ENCODE measurements at regions not wholly inside any gene's neighbourhood (a gene's known extent, or its start where the extent isn't known, plus 50 kb on each side); places are given as distances from the start of the nearest gene placed in this dataset.

DNA sequence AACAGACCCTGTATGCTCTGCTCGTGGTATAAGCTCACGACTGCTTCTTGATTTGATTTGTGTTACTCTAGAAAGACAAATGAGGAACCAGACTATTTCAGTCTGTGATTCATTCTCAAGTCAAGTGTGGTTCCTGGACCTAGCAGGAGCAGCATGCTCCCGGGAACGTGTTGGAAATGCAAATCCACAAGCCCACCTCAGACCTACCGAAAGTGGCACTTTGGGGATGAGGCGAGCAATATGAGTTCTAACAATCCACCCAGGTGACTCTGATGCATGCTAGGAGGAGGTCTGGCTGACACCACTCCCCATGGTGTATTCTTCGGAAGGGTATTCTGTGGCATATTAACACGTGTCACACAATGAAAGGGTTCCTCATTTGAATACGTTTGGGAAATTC lies 59.5 kb upstream of the TMX1 start:
- 16% methylated on average over 4 of the region's 9 CpGs for WGBS (ENCODE audit: insufficient coverage)
- H3K4me3 Mint-ChIP-seq: peak overlapping the region; percentile 31

DNA sequence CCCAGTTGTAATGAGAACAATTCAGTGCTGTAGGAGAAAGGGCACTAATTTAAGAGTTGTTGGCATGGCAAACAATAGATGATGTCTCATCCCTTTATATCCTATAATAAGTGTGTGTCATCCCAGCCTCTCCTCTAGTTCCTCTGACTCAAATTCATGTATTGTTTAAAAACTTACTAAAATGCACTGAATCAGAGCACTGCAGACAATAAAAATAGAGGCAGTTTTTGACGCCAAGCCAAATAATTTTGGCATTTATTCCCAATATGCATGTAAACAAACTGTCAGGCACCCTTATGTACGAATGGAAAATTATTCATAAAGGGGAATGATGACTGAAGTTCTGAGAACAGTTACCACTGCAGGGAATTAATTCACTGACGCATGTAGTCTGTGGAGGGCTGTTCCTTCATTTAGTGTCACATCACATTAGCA lies 57.9 kb upstream of the TMX1 start:
- Histone ChIP-seq H3K9me3 (ENCODE audit: control extremely low read depth in 1 of 3, control insufficient read depth in 2 of 3, insufficient read depth in 1 of 3, low read length in 2 of 3) (no peaks in the 10 kb centered on the region), H2AFZ (ENCODE audit: insufficient read depth, low read depth, low read length, poor library complexity, severe bottlenecking) (no peak overlapping the region), H3K79me2 (ENCODE audit: control insufficient read depth, insufficient read depth, low read length) (no peaks in the 10 kb centered on the region), H3K9ac (ENCODE audit: low read length) (no peak overlapping the region), H3K27me3 (replicated peaks in 1 of 4; ENCODE audit: control extremely low read depth in 1 of 4, control insufficient read depth in 3 of 4, insufficient read depth in 4 of 4, low read length in 3 of 4) (no peaks in the 10 kb centered on the region), H4K20me1 (ENCODE audit: control insufficient read depth, insufficient read depth, low read length, poor library complexity, severe bottlenecking) (no peaks in the 10 kb centered on the region), H3K36me3 (replicated peaks in 1 of 2; ENCODE audit: control extremely low read depth in 1 of 2, control insufficient read depth in 1 of 2, extremely low read depth in 1 of 2, insufficient read depth in 2 of 2, low read length in 1 of 2) (no peaks in the 10 kb centered on the region), H3K4me2 (replicated peaks; ENCODE audit: low read depth, low read length, poor library complexity, severe bottlenecking) (no peak overlapping the region), H3K4me3 (ENCODE audit: control extremely low read depth in 1 of 5, extremely low read depth in 1 of 5, insufficient read depth in 1 of 5, low read depth in 2 of 5, low read length in 4 of 5) (no peak overlapping the region), H3K27ac (ENCODE audit: low read length in 2 of 2) (no peak overlapping the region), H3K4me1 (ENCODE audit: control insufficient read depth in 2 of 2, insufficient read depth in 2 of 2, low read length in 2 of 2) (peaks cover 6 to 9% of the 10 kb centered on the region in 2 donors)
- ChIA-PET POLR2A (no interaction called here), CTCF (no interaction called here)
- H3K4me1 Mint-ChIP-seq: peaks cover 23% of the 10 kb centered on the region
- intact Hi-C loops (cut with micrococcal nuclease): no loop called here
- no peaks in the 10 kb centered on the region for H3K27me3 Mint-ChIP-seq
- ATAC-seq (ENCODE audit: low read depth): no peak
- H3K9me3 Mint-ChIP-seq (ENCODE audit: insufficient read depth): no peaks in the 10 kb centered on the region
- TF ChIP-seq EZH2 (IDR thresholded peaks at IDR 0.05; ENCODE audit: borderline replicate concordance, insufficient read depth, low read depth, low read length, poor library complexity, severe bottlenecking) (no peak), CTCF (IDR thresholded peaks at IDR 0.05) (no peak)
- no peak overlapping the region for H3K27ac Mint-ChIP-seq
- whole genome bisulfite sequencing (ENCODE audit: insufficient coverage): no CpG with 5 or more reads among the region's 3 CpGs
- no peak overlapping the region for H3K4me3 Mint-ChIP-seq
- no peak for DNase-seq

More for the DNA sequence above, 59.5 kb upstream of the TMX1 start:
- Mint-ChIP-seq H3K4me1 (peaks cover 18% of the 10 kb centered on the region), H3K9me3 (ENCODE audit: insufficient read depth) (no peaks in the 10 kb centered on the region), H3K27ac (no peak overlapping the region), H3K27me3 (peaks cover 9% of the 10 kb centered on the region)
- POLR2A ChIA-PET: no interaction called here
- peak overlapping the region; percentile 6 for H3K9ac ChIP-seq (ENCODE audit: low read length)
- CTCF ChIA-PET: no interaction called here
- H3K79me2 ChIP-seq (ENCODE audit: control insufficient read depth, insufficient read depth, low read length): no peaks in the 10 kb centered on the region
- intact Hi-C loops (cut with micrococcal nuclease): no loop called here
- H3K4me1 ChIP-seq (ENCODE audit: control insufficient read depth in 2 of 2, insufficient read depth in 2 of 2, low read length in 2 of 2): peaks cover 6 to 9% of the 10 kb centered on the region in 2 donors
- H3K36me3 ChIP-seq (replicated peaks in 1 of 2; ENCODE audit: control extremely low read depth in 1 of 2, control insufficient read depth in 1 of 2, extremely low read depth in 1 of 2, insufficient read depth in 2 of 2, low read length in 1 of 2): no peaks in the 10 kb centered on the region
- no peak overlapping the region for H2AFZ ChIP-seq (ENCODE audit: insufficient read depth, low read depth, low read length, poor library complexity, severe bottlenecking)
- H4K20me1 ChIP-seq (ENCODE audit: control insufficient read depth, insufficient read depth, low read length, poor library complexity, severe bottlenecking): no peaks in the 10 kb centered on the region
- peak; percentile 34 for DNase-seq
- TF ChIP-seq CTCF (IDR thresholded peaks at IDR 0.05) (no peak), EZH2 (IDR thresholded peaks at IDR 0.05; ENCODE audit: borderline replicate concordance, insufficient read depth, low read depth, low read length, poor library complexity, severe bottlenecking) (no peak)
- peak; percentile 66 for ATAC-seq (ENCODE audit: low read depth)
- peak overlapping the region in 1 of 5 experiments; percentile 25 for H3K4me3 ChIP-seq (ENCODE audit: control extremely low read depth in 1 of 5, extremely low read depth in 1 of 5, insufficient read depth in 1 of 5, low read depth in 2 of 5, low read length in 4 of 5)
- peak overlapping the region; percentile 36 for H3K4me2 ChIP-seq (replicated peaks; ENCODE audit: low read depth, low read length, poor library complexity, severe bottlenecking)
- no peak overlapping the region for H3K27ac ChIP-seq (ENCODE audit: low read length in 2 of 2)
- H3K27me3 ChIP-seq (replicated peaks in 1 of 4; ENCODE audit: control extremely low read depth in 1 of 4, control insufficient read depth in 3 of 4, insufficient read depth in 4 of 4, low read length in 3 of 4): no peaks in the 10 kb centered on the region
- H3K9me3 ChIP-seq (ENCODE audit: control extremely low read depth in 1 of 3, control insufficient read depth in 2 of 3, insufficient read depth in 1 of 3, low read length in 2 of 3): no peaks in the 10 kb centered on the region
